Activated T-helper 2 cell treated with anti-CD3 and anti-CD28 coated beads, Interferon-gamma antibody, Interleukin-2, Interleukin-4, amounts not matched to agents 10 μg/mL and 5 μg/mL and 100 μg/mL, durations not matched to agents 14 hours and 24 hours and 36 hours (primary cell): ENCODE measurements at regions not wholly inside any gene's neighbourhood (a gene's known extent, or its start where the extent isn't known, plus 50 kb on each side); places are given as distances from the start of the nearest gene placed in this dataset.
"Not testable (repeated sequence)": the region's sequence is repeated elsewhere in the genome, so short reads cannot be mapped to it uniquely, and the experiment has no call there.

ENCODE experiments used
- DNase-seq: peaks from one replicate; pipeline ENCODE4 v3.0.0; 2021; ENCODE audit warnings: low spot score
- H3K27ac Mint-ChIP-seq: one replicate; pipeline ENCODE4 v1.8.0; 2021; ENCODE audit warnings: mixed read lengths
- H3K27me3 Mint-ChIP-seq: one replicate; pipeline ENCODE4 v1.8.0; 2021; ENCODE audit warnings: low read depth, mixed read lengths
- H3K36me3 Mint-ChIP-seq: one replicate; pipeline ENCODE4 v1.8.0; 2021; ENCODE audit warnings: low read depth, mixed read lengths
- H3K4me1 Mint-ChIP-seq: one replicate; pipeline ENCODE4 v1.8.0; 2021; ENCODE audit warnings: low read depth, mixed read lengths
- H3K4me3 Mint-ChIP-seq: one replicate; pipeline ENCODE4 v1.8.0; 2021; ENCODE audit warnings: low read depth, mild to moderate bottlenecking, moderate library complexity, mixed read lengths
- H3K9me3 Mint-ChIP-seq: one replicate; pipeline ENCODE4 v1.8.0; 2021; ENCODE audit warnings: mixed read lengths
- intact Hi-C: fragments of 100-400 bp; cut with micrococcal nuclease; formaldehyde crosslinking; loops from one replicate; pipeline ENCODE4 v1.15.1; 2023

GRCh38 chr5:157942595-157942994 lies 83.7 kb upstream of the CLINT1 start:
- no peaks in the 10 kb centered on the region for H3K4me1 Mint-ChIP-seq
- peaks cover 5% of the 10 kb centered on the region for H3K27me3 Mint-ChIP-seq
- H3K4me3 Mint-ChIP-seq, result no peak overlapping the region
- H3K27ac Mint-ChIP-seq, result no peak overlapping the region
- intact Hi-C loops, result no loop called here
- H3K9me3 Mint-ChIP-seq, result no peaks in the 10 kb centered on the region
- DNase-seq, result no peak
- H3K36me3 Mint-ChIP-seq, result no peaks in the 10 kb centered on the region

- intact Hi-C loops, result no loop called here
- Mint-ChIP-seq H3K9me3 (peaks cover 3% of the 10 kb centered on the region), H3K36me3 (no peaks in the 10 kb centered on the region), H3K27me3 (peaks cover 5% of the 10 kb centered on the region), H3K4me1 (no peaks in the 10 kb centered on the region), H3K4me3 (no peak overlapping the region), H3K27ac (no peak overlapping the region)
- DNase-seq, result no peak
Measured at GRCh38 chr5:157941616-157942015, 82.7 kb upstream of the CLINT1 start.

- H3K36me3 Mint-ChIP-seq, H3K4me3 Mint-ChIP-seq, H3K4me1 Mint-ChIP-seq, H3K27me3 Mint-ChIP-seq, intact Hi-C loops, H3K27ac Mint-ChIP-seq, DNase-seq: not testable (repeated sequence)
- H3K9me3 Mint-ChIP-seq, result peaks cover 24% of the 10 kb centered on the region
Measured at GRCh38 chr5:157938101-157938500, 79.2 kb upstream of the CLINT1 start.

- DNase-seq, intact Hi-C loops, H3K4me3 Mint-ChIP-seq, H3K4me1 Mint-ChIP-seq, H3K27ac Mint-ChIP-seq, H3K36me3 Mint-ChIP-seq, H3K27me3 Mint-ChIP-seq: not testable (repeated sequence)
- H3K9me3 Mint-ChIP-seq, result peaks cover 24% of the 10 kb centered on the region
Measured at GRCh38 chr5:157936776-157937501, 78.0 kb upstream of the CLINT1 start.

GRCh38 chr5:157934600-157934999 lies 75.7 kb upstream of the CLINT1 start:
- Mint-ChIP-seq H3K4me1 (no peaks in the 10 kb centered on the region), H3K36me3 (no peaks in the 10 kb centered on the region), H3K27ac (no peak overlapping the region), H3K9me3 (peaks cover 24% of the 10 kb centered on the region), H3K4me3 (no peak overlapping the region), H3K27me3 (no peaks in the 10 kb centered on the region)
- no peak for DNase-seq
- intact Hi-C loops, result no loop called here

DNA sequence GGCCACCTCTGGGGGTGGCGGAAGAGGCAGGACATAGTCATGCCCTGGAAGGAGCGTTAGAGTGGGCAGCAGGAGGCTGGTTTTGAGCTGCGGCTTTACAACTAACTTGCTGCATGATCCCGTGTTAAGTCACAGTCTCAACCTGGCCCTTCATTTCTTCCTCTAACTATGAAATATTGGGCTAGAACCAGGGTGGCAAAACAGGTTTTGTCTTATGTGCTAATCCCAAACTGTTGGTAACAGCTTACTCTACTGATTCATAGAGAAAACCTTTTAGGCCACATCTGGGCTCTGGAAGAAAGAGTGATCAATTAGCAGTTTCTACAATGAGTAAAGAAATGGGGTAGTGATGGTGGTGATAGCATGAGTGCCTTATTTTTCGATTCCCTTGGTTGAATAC lies 74.1 kb upstream of the CLINT1 start:
- Mint-ChIP-seq H3K9me3 (peaks cover 24% of the 10 kb centered on the region), H3K4me1 (no peaks in the 10 kb centered on the region), H3K27me3 (no peaks in the 10 kb centered on the region), H3K36me3 (no peaks in the 10 kb centered on the region), H3K4me3 (no peak overlapping the region), H3K27ac (no peak overlapping the region)
- DNase-seq, result no peak
- intact Hi-C loops, result no loop called here

- intact Hi-C loops, result no loop called here
- no peaks in the 10 kb centered on the region for H3K4me1 Mint-ChIP-seq
- no peaks in the 10 kb centered on the region for H3K36me3 Mint-ChIP-seq
- DNase-seq, result no peak
- no peaks in the 10 kb centered on the region for H3K27me3 Mint-ChIP-seq
- no peak overlapping the region for H3K4me3 Mint-ChIP-seq
- peaks cover 18% of the 10 kb centered on the region for H3K9me3 Mint-ChIP-seq
- H3K27ac Mint-ChIP-seq, result no peak overlapping the region
Measured at GRCh38 chr5:157930710-157931109, 71.8 kb upstream of the CLINT1 start.

- Mint-ChIP-seq H3K4me3 (no peak overlapping the region), H3K27ac (no peak overlapping the region), H3K9me3 (no peaks in the 10 kb centered on the region), H3K36me3 (no peaks in the 10 kb centered on the region), H3K4me1 (peaks cover 11% of the 10 kb centered on the region), H3K27me3 (no peaks in the 10 kb centered on the region)
- DNase-seq, result no peak
- intact Hi-C loops, result no loop called here
Measured at GRCh38 chr5:157926977-157927376, 68.0 kb upstream of the CLINT1 start.

DNA sequence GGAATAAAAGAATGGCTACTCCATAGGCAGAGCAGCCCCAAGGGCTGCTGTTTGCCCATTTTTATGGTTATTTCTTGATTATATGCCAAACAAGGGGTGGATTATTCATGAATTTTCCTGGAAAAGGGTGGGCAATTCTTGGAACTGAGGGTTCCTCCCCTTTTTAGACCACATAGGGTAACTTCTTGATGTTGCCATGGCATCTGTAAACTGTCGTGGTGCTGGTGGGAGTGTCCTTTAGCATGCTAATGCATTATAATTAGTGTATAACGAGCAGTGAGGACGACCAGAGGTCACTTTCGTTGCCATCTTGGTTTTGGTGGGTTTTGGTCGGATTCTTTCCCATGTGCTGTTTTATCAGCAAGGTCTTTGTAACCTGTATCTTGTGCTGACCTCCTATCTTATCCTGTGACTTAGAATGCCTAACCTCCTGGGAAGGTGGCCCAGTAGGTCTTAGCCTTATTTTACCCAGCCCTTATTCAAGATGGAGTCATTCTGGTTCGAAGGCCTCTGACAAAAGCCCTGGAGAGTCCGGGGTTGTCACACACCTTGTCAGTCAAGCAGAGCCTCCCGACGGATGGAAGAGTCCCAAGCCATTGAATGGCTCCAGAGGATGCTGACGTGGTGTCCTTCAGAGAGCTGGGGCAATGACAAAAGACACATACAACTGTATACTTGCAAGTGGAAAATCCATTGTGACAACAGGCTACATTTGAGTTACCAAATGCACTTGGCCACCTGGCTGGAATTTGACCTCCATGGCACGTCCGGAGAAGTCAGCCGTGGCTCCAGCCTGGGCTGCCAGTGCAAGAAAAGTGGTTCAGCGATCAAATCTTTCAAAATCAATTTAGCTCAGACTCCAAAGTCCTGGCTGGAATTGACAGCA lies 67.1 kb upstream of the CLINT1 start:
- intact Hi-C loops, result no loop called here

GRCh38 chr5:157924931-157925729 lies 66.2 kb upstream of the CLINT1 start:
- Mint-ChIP-seq H3K36me3 (no peaks in the 10 kb centered on the region), H3K4me3 (no peak overlapping the region), H3K27me3 (no peaks in the 10 kb centered on the region), H3K9me3 (no peaks in the 10 kb centered on the region), H3K4me1 (peaks cover 13% of the 10 kb centered on the region), H3K27ac (no peak overlapping the region)
- no peak for DNase-seq
- intact Hi-C loops, result no loop called here

More for the DNA sequence above, 67.1 kb upstream of the CLINT1 start:
- Mint-ChIP-seq H3K36me3 (no peaks in the 10 kb centered on the region), H3K27me3 (no peaks in the 10 kb centered on the region), H3K4me3 (no peak overlapping the region), H3K4me1 (peaks cover 11% of the 10 kb centered on the region), H3K27ac (no peak overlapping the region), H3K9me3 (no peaks in the 10 kb centered on the region)
- no peak for DNase-seq

DNA sequence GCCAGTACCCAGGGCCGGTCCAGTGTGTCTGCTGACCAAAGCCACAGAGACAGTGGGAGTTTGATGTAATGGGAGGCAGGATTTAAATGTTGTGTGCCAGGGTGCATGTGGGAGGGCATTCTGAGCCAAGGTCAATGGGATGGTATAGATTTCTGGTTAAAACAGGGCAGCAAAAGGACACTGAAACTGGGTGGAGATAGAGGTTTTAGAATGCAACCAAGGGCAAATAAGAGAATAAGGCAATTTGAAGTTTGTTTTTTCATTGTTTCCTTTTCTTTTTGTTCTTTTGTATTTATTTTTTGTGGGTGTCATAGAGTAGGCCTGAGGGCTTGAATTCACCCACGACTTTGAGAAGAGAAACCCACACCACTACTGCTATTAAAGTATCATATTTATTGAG lies 65.5 kb upstream of the CLINT1 start:
- no peaks in the 10 kb centered on the region for H3K9me3 Mint-ChIP-seq
- DNase-seq, result no peak
- no peaks in the 10 kb centered on the region for H3K36me3 Mint-ChIP-seq
- no peak overlapping the region for H3K27ac Mint-ChIP-seq
- intact Hi-C loops, result no loop called here
- no peaks in the 10 kb centered on the region for H3K27me3 Mint-ChIP-seq
- H3K4me1 Mint-ChIP-seq, result peaks cover 19% of the 10 kb centered on the region
- H3K4me3 Mint-ChIP-seq, result no peak overlapping the region

- no peak overlapping the region for H3K4me3 Mint-ChIP-seq
- H3K9me3 Mint-ChIP-seq, result no peaks in the 10 kb centered on the region
- peaks cover 27% of the 10 kb centered on the region for H3K4me1 Mint-ChIP-seq
- no peak overlapping the region for H3K27ac Mint-ChIP-seq
- no peaks in the 10 kb centered on the region for H3K36me3 Mint-ChIP-seq
- no peaks in the 10 kb centered on the region for H3K27me3 Mint-ChIP-seq
- DNase-seq, result no peak
- intact Hi-C loops, result no loop called here
Measured at GRCh38 chr5:157923765-157924164, 64.8 kb upstream of the CLINT1 start.

DNA sequence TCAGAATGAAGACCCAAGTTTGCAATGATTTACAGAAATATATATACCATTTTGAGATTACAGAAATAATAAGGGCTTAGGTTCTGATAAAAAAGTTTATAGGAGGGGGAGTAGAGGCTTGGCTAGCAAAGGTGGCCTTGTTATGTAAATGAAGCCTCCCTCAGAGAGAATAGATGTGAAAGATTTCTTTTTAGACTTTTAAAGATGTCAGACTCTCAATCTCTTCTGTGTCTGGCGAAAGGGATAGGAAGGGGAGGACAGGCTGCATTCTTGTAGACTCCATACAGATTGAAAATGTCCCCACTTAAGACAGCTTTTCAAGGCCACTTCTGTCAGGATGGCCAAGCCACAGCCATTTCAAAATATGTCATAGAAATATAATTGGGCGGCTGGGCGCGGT lies 63.1 kb upstream of the CLINT1 start:
- DNase-seq, result no peak
- no peak overlapping the region for H3K4me3 Mint-ChIP-seq
- no peaks in the 10 kb centered on the region for H3K36me3 Mint-ChIP-seq
- H3K9me3 Mint-ChIP-seq, result no peaks in the 10 kb centered on the region
- no peak overlapping the region for H3K27ac Mint-ChIP-seq
- intact Hi-C loops, result no loop called here
- H3K27me3 Mint-ChIP-seq, result no peaks in the 10 kb centered on the region
- H3K4me1 Mint-ChIP-seq, result peaks cover 43% of the 10 kb centered on the region
